NCI-H1694 (cell line): ENCODE measurements at regions not wholly inside any gene's neighbourhood (a gene's known extent, or its start where the extent isn't known, plus 50 kb on each side); places are given as distances from the start of the nearest gene placed in this dataset.
"Not testable (repeated sequence)": the region's sequence is repeated elsewhere in the genome, so short reads cannot be mapped to it uniquely, and the experiment has no call there.

ENCODE experiments used
- DNase-seq: peaks from one replicate; lab custom pipeline; 2025; lab: John Stamatoyannopoulos, UW

DNA sequence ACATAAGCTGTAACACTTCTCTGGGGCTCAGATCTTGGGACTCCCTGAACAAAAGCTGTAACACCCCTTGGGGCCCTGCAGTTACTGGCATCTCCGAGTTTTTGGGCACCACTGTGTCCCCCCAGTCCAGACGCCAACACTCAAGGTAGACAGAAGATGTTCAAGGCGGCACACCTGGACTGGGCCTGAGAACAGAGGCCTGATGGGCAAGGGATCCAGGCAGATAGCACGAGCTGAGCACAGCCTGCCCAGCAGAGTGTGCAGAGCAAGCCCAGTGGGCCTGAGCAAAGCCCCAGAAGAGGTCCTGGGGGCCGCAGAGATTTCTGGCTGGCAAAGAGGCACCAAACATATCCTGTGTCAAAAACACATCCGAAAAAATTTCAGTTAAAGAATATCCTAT is 1163.3 kb upstream of the PRR20A start:
- DNase-seq, result no peak

DNA sequence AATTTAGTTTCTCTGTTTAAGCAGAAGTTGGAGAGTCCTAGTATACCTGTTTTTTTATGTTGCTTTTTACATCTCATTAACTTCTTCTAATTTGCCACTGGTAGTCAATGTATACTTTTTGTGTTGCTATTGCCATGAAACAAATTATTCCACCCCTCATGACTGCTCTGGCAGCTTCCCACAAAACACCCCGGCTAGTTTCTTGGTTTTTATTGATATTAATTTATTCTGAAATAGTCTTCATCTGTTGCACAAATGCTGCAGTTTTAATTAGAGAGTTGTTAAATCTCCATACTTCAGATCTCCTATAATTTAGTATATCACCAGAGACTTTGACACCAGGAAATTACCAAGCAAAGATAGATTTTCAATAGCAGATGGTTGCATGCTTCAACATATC is 1159.3 kb upstream of the PRR20A start:
- DNase-seq, result peak; percentile 19

DNA sequence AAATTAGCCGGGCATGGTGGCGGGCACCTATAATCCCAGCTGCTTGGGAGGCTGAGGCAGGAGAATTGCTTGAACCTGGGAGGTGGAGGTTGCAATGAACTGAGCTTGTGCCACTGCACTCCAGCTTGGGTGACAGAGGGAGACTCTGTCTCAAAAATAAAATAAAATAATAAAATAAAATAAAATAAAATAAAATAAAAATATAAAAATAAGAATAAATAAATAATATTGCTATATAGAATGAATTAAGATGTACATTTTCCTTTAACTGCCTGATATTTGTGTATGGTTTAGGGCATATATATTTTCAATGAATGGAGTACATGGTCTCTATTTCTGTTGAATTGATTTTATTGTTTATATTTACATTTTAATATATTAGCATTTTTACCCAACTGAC is 1156.7 kb upstream of the PRR20A start:
- DNase-seq, result not testable (repeated sequence)

DNA sequence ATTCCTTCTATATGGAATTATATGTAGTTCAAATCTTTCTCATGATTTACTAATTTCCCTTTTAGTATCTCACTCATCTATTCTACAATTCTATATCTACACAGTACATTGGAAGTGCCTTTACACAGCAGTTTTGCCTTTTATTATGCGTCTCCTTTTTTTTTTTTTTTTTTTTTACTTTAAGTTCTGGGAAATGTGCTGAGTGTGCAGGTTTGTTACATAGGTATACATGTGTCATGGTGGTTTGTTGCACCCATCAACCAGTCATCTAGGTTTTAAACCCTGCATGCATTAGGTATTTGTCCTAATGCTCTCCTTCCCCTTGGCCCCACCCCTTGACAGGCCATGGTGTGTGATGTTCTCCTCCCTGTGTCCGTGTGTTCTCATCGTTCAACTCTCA is 1150.1 kb upstream of the PRR20A start:
- no peak for DNase-seq

DNA sequence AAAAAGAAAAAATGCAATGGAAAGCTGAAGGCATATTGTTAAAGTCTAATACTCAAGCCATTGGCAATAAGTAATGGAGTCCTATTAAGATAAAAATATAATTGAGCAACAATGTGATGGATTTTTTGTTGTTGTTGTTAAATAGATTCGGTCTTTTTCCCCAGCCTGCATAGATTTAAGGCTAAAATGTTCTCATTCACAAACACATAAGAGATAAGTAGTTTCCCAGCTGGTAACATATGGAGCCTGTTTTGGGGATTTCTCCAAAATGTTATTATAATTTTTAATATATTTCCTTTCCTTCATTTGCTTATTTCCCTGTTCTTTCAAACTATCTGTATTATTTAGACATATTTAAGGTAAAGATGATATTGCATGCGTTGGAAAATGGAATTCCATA is 1149.1 kb upstream of the PRR20A start:
- no peak for DNase-seq

DNA sequence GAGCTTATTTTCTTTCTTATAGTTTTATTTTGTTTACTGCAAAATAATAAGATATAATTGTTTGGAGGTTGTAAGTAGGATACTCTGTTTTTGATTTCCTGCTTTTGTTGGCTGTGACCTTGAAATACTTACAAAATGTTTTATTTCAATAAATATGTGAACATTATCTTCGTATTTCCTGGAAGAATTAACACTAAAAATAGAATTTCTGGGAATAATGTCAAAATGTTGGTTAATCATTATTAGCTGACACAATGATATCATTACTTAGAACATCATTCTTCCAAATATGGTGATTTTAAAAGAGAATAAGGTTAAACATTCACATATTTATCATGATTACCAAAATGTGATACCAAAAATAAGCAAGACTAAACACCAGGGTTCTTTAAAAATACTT is 1148.6 kb upstream of the PRR20A start:
- DNase-seq, result no peak

DNA sequence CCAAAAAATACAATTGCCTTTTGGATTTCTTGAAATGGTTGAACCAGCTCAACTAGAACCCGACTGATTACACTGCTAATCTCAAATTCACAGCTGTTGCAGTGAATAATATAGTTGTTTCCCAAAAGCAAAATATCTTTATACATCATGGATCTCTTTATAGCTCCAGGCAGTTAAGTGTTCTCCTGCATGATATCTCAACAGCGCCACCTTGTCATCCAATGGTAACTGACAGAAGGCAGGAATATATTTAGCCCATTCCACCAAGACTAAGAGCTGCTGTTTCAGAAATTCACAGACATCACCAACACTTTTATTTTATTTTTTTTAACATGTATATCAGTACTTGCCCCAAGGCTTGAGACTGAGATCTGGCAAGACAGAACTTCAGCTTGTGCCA is 1141.0 kb upstream of the PRR20A start:
- no peak for DNase-seq

DNA sequence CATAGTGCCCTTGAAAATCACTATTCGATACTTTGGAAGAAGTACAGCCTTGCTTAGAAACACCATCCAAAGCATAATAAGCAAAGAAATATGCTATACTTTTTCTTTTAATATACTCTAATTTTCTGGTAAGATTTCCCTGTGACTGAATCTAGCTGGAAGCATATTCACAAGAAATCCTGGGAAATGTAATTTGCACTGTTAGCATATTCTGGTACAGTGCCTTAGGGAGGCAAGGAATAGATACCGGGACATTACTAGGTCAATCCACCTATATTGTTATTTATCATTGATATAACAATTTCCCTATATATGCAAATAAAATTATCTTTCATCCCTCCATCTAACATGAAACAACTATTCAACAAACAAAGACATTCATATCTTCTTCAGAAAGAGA is 1131.3 kb upstream of the PRR20A start:
- no peak for DNase-seq

DNA sequence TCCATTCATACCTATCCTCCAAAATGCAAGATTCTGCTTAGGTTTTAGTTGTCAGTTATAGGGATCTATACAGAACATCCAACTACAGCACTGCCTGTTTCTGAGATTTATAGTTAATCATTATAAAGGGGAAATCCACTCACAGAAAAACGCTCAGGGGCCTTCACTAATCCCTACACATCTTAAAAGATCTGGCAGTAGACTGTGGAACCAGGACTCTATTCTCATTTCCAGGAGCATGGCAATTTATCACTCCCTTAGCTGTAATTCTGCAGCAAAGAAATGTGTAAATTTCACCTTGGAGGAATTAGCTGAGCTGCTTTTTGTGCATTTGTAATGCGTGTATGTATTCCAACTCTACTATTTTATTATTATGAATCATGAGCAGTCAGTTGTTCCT is 1128.1 kb upstream of the PRR20A start:
- no peak for DNase-seq

DNA sequence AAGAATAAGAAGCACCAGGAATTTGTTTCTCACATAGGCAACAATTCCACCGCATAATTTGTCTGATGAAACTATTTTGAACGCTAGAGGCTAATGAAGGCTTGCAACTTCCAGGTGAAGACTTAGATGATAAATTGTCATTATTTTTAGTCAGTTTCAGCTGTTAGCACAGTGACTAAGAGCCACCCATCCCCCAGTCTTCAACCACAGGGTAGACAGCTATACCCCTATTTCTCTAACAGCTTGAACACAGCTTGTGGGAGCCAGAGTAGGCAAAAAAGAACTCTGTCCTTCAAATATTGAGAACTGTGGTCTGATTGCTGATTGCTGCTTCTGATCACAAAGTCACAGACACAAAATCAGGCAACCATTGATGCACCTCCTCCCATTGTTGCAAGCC is 1124.8 kb upstream of the PRR20A start:
- no peak for DNase-seq

DNA sequence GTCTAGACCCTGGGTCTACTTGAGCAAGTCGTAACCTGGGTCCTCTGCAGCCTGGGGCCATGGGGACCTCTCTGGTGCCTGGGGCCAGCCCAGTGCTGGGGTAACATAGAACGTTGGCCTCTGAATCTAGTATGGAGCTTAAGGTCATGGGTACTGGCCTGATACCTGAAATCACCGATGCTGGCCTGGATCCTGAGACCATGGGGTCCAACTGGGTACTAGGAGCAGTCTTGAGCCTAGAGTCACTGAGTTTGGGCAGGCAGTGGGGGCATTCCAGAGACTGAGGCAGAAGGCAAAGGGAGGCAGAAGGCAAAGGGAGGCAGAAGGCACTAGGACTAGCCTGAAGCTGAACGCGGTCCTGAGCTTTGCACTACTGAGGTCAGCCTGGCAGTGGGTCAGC is 1121.1 kb upstream of the PRR20A start:
- no peak for DNase-seq

DNA sequence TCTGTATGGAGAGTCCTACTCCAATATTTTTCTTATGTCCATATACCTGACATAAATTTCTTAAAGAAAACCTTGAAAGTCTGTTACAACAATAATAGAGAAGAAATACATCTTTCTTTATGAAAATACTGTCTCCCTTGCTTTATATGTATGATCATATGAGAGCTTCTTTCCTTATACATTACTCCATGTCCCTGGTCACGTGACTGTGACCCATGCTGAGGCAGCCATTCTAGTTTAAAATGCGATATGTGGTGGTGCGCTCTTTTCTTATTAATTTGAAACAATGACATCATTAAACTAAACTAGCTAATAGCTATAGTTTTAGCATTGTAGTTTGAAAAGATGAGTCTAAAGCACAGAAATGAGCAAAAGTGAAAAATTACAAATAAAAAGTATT is 1120.3 kb upstream of the PRR20A start:
- DNase-seq, result no peak

DNA sequence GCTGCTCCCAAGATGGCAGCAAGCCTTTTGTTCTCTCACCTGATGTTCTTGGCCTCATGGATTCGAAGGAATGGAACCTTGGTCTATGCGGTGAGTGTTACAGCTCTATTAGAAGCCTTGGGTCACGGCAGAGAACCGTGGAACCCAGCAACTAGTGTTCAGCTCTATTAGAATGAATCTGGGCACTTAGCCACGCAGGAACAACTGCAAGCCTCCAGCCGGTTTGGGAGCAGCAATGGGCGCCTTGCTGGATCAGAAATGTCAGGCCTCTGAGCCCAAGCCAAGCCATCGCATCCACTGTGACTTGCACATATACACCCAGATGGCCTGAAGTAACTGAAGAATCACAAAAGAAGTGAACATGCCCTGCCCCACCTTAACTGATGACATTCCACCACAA is 1100.7 kb upstream of the PRR20A start:
- no peak for DNase-seq

DNA sequence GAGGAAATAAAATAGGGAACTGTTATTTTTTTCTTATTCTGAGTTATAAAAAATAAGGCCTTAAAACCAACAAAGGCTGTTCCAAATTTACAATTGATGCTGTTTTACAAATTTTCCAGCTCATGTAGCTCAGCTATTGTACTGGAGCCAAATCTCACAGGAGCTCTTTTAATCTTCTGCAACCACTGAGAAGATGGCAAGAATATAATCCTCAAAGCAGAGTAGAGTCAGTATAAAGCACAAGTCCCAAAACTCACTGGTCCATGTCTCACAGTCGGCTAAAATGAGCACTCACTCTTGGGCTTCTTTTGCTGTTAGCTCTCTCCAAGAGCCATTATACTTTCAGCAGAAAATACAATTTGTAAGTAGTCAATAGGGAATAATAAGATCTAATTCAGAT is 1074.4 kb upstream of the PRR20A start:
- no peak for DNase-seq

DNA sequence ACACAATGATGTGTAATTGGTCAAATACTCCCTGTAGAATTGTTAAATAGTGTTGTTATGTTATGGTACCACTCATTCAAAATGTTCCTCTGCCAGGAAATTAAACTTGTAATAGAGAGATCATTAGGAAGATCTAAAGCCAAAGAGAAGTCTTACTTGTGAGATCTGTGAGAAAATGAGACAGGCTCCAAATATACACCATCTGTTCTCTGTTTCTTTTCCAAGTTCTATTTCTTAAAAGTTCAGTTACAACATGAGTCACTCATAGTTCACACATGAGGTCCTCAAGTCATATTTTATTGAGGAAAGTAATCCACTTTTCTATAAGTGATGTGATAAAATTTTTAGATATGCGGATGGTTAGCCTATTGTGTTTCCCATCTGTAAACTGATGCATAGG is 1038.1 kb upstream of the PRR20A start:
- DNase-seq, result no peak

DNA sequence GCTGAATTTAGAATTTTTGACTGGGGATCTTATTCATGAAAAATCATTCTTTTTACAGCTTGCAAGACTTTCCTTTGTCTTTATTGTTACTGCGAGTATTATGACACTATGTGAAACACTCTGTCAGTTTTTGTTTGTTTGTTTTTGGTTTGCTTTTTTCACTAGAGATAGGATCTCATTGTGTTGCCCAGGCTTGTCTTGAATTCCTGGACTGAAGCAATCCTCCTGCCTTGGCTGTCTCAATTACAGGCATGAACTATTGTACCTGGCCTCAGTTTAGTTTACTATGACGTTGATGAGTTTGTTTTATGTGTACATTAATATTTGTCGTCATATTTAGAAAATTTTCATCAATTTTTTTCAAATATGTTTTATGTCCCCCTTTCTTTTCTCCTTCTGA is 1030.0 kb upstream of the PRR20A start:
- no peak for DNase-seq

DNA sequence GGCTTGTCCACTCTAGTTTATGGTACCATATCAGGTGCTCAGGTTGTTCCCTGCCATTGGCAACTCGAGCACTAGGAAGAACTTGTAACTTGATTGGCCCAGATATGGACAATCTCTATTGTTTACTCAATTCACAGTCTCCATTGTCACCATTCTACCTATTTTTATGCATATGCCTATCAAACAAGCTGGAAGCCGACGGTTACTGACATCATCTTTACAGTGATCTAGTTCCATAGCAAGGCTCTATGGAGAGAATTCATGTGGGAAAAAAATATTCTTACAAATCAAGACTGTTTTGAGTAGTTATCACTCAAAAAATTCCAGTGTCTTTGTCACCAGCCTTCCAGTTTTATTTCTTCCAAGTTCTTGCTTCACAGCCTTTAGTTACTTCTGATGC is 1006.2 kb upstream of the PRR20A start:
- no peak for DNase-seq

DNA sequence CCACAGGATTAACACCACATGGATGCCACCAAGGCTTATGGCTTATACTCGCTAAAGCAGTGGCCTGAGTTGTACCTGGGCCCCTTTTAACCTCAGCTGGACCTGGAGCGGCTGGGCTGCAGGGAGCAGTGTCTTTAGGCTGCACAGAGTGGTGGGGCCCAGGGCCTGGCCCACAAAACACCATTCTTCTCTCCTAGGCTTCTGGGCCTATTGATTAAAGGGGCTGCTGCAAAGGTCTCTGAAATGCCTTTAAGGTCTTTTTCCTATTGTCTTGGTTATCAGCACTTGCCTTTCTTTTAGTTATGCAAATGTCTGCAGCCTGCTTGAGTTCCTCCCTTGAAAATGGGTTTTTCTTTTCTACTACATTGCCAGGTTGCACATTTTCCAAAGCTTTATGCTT is 973.9 kb upstream of the PRR20A start:
- no peak for DNase-seq

DNA sequence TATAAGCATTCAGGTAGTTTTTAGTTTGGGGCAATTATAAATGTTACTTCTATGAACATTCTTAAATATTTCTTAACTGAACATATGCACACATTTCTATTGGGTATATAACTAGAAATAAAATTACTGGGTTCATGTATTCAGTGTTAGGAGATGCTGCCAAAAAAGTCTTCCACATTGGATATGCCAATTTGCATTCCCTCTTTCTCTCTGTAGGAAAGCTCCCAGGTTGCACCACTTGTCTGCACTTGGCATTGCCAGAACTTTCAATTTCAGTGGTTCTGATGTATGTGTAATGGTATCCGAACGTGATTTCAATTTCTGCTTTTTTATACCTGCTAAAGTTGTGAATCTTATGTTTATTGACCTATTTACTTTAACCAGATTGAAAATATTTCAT is 972.1 kb upstream of the PRR20A start:
- DNase-seq, result no peak

DNA sequence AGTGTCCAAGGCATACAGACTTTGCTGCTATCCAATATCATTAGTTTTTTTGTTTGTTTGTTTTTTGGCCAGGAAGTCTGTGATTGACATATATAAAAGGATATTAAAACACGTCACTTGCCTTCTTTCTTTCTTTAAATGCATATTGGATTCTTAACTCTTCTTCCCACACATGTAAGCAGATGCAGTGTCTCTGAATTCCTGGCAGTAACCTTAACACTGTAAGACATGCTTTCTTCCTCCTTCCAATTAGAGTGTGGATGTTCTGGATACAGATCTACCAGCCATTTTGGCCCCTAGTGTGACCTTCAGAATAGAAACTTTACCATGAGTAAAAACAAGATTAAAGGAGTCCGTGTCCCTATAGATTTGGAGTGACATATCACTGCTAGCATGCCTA is 967.4 kb upstream of the PRR20A start:
- no peak for DNase-seq

DNA sequence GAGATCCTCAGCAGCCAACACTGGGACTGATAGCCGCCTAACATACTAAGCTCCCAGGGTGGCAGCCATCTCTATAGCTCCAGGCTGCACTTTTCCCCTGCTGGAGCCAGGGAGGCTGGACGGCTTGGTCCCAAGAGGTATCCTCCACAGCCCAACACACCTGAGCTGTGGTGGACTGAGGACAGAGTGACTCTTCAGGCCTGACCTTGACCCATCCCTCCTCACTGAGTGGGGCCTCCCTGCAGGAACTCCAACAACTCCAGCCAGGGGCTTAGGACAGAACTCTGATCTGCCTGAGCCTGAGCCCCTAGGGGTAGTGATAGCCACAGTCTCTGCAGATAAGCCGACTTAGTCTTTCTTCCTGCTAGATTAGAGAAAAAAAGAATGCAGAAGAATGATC is 958.1 kb upstream of the PRR20A start:
- DNase-seq, result no peak

DNA sequence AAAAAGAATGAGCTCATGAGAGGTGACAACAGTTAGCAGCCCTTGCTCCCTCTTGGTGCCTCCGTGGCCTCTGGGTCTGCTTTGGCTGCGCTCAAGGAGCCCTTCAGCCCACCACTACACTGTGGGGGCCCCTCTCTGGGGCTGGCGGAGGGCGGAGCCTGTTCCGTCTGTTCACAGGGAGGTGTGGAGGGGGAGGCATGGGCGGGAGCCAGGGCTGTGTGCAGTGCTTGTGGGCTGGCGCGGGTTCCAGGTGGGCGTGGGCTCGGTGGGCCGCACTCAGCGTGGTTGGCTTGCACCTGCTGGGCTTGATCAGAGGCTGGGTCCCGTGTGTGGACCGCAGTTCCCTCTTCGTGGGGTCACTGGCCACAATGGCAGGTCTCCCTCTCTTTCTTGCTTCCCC is 953.4 kb upstream of the PRR20A start:
- DNase-seq, result no peak

DNA sequence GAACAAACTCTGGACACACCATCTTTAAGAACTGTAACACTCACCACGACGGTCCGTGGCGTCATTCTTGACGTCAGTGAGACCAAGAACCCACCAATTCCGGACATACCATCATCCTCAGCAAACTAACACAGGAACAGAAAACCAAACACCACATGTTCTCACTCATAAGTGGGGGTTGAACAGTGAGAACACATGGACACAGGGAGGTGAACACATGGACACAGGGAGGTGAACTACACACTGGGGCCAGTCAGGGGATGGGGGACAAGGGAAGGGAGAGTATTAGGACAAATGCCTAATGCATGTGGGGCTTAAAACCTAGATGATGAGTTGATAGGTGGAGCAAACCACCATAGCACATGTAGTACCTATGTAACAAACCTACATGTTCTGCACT is 952.1 kb upstream of the PRR20A start:
- not testable (repeated sequence) for DNase-seq

DNA sequence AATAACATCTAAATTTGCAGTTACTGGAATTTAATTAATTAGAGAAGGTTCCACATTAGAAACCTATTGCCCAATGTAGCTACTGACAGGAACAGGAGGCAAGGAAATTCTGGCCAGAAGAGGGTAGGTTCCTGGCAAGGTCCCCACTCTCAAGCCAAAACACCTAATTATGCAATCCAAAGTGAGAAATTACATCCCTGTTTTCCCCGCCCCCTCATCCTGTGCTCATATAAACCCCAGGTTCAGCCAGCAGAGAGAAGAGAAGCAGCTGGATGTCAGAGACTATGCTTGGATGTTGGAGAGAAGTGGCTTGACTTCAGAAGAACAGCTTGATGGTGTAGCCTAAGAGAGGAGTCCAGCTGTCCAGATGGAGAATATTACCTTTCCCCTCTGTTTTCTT is 951.3 kb upstream of the PRR20A start:
- DNase-seq, result no peak

DNA sequence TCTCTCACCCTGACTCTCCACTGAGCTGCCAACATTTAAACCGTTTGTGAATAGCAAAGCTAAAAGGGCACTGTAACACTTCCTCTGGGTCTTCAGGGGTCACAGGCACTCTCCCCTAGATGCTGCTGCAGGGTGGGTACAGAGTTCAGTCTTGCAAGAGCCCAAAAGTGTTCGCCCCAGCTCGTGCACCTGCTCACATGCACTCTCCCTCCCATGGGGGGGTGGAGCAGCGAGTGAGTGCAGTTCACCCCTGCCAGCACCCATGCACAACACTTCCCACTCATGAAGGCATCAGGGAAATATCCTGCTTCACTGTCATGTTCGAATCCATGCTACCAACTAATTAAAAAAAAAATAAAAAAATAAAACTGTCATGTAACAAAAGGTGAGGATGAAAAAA is 950.7 kb upstream of the PRR20A start:
- DNase-seq, result no peak
